ENCODE measurements at regions not wholly inside any gene's neighbourhood (a gene's known extent, or its start where the extent isn't known, plus 50 kb on each side); places are given as distances from the start of the nearest gene placed in this dataset.
A peak's percentile ranks its signal among the peaks of the same experiment; 100 is the strongest.

- in situ Hi-C loops (cut with MboI; ENCODE audit: low sequenced_read_pairs) (no loop called here), intact Hi-C loops (cut with micrococcal nuclease) (no loop called here), dilution Hi-C loops (cut with HindIII; ENCODE audit: low sequenced_read_pairs, unreplicated experiment) (no loop called here)
- Histone ChIP-seq H3K4me1 (ENCODE audit: control insufficient read depth, insufficient read depth, low read length) (no peaks in the 10 kb centered on the region), H3K4me3 (ENCODE audit: insufficient read depth, low read depth, low read length) (no peak overlapping the region), H3K56ac (ENCODE audit: extremely low read depth, insufficient read depth, low read length) (no peak overlapping the region), H4K5ac (ENCODE audit: low read depth, low read length) (no peak overlapping the region), H2BK5ac (ENCODE audit: low read depth, low read length, poor library complexity, severe bottlenecking) (no peak overlapping the region), H3K36me3 (ENCODE audit: control insufficient read depth, insufficient read depth, low read length) (no peaks in the 10 kb centered on the region), H3K27ac (ENCODE audit: insufficient read depth, low read length) (no peak overlapping the region), H4K8ac (ENCODE audit: low read depth in 2 of 2, low read length in 2 of 2) (no peak overlapping the region), H3K79me1 (ENCODE audit: low read depth in 1 of 2, low read length in 2 of 2) (no peaks in the 10 kb centered on the region), H2BK15ac (ENCODE audit: low read depth, low read length) (no peak overlapping the region; the same call in 2 of the 3 replicates), H2AFZ (replicated peaks; ENCODE audit: low read length, poor library complexity) (no peak overlapping the region), H2AK5ac (ENCODE audit: low read depth, low read length) (no peak overlapping the region), H3K27me3 (ENCODE audit: control insufficient read depth, insufficient read depth, low read length) (no peaks in the 10 kb centered on the region), H4K91ac (ENCODE audit: insufficient read depth, low read depth, low read length) (no peak overlapping the region), H2BK20ac (ENCODE audit: low read depth, low read length) (no peak overlapping the region), H4K20me1 (ENCODE audit: insufficient read depth, low read length) (no peaks in the 10 kb centered on the region), H2AK9ac (replicated peaks; ENCODE audit: low read depth, low read length, poor library complexity) (no peak overlapping the region), H3K9ac (ENCODE audit: low read depth, low read length) (no peak overlapping the region), H2BK120ac (ENCODE audit: low read depth, low read length) (no peak overlapping the region), H3K23ac (ENCODE audit: low read depth, low read length) (no peak overlapping the region), H3K18ac (ENCODE audit: low read depth, low read length) (no peak overlapping the region), H3K4ac (ENCODE audit: low read depth, low read length) (no peak overlapping the region), H3K4me2 (ENCODE audit: low read depth, low read length) (no peak overlapping the region), H3K9me3 (ENCODE audit: control insufficient read depth, insufficient read depth, low read length) (peaks cover 8% of the 10 kb centered on the region), H3K14ac (replicated peaks; ENCODE audit: low read depth, low read length) (no peak overlapping the region), H3K9me1 (ENCODE audit: insufficient read depth, low read length) (no peaks in the 10 kb centered on the region)
- no TSS peak for BruUV-seq (replicated peaks)
- CTCF ChIA-PET: no interaction called here
- no peak for ATAC-seq (ENCODE audit: low read depth)
- POLR2A ChIA-PET (ENCODE audit: unreplicated experiment): no interaction called here
- DNase-seq: peak; percentile 10
- no CpG with 5 or more reads among the region's 1 CpG for WGBS, 2 experiments (ENCODE audit: extremely low coverage in 2 of 2, insufficient read length in 1 of 2)
- TF ChIP-seq BHLHE40 (IDR thresholded peaks at IDR 0.05; ENCODE audit: low read depth, low read length) (no peak), NFE2L2 (IDR thresholded peaks at IDR 0.05; ENCODE audit: low read depth, low read length) (no peak), RCOR1 (IDR thresholded peaks at IDR 0.05; ENCODE audit: insufficient replicate concordance, low read length) (no peak), POLR2A (IDR thresholded peaks at IDR 0.05; ENCODE audit: low read depth, low read length) (no peak)
These were observed 297.6 kb downstream of the IL15 start for GRCh38 chr4:141933978-141934377.

Measured in IMR-90 (cell line).